HG02759 (cell line): ENCODE measurements at regions not wholly inside any gene's neighbourhood (a gene's known extent, or its start where the extent isn't known, plus 50 kb on each side); places are given as distances from the start of the nearest gene placed in this dataset.

Experiments used
- ATAC-seq: cut with Tn5 transposase; IDR thresholded peaks from one replicate; pipeline ENCODE4 v1.9.1; 2021; ENCODE audit warnings: mild to moderate bottlenecking, moderate library complexity; ENCODE audit not compliant: unreplicated experiment

- no peak for ATAC-seq
These were observed 186.3 kb upstream of the ATP11B start for GRCh38 chr3:182606905-182607504.

GRCh38 chr3:182608832-182609231, 184.5 kb upstream of the ATP11B start:
- no peak for ATAC-seq

GRCh38 chr3:182609575-182610156, 183.6 kb upstream of the ATP11B start:
- ATAC-seq, result no peak

DNA sequence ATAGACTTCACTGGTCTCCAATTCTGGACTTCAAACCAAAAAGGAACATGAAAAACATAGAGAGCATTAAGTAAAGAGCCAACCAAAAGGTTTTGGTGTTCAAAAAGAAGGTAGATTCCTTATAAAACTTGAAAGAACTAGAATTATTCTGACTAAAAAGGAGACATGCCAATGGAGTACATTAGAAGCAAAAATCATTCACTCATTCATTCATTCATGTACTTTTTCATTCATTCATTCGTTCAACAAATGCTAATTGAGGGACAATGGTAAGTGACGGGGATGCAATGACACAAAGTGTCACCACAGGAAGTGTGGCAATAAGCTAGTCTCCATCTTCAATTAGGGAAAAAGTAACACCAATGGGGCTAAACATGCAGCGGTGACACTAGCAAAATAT, 181.0 kb upstream of the ATP11B start:
- no peak for ATAC-seq

- ATAC-seq, result no peak
These were observed 175.8 kb upstream of the ATP11B start for GRCh38 chr3:182617500-182617899.

DNA sequence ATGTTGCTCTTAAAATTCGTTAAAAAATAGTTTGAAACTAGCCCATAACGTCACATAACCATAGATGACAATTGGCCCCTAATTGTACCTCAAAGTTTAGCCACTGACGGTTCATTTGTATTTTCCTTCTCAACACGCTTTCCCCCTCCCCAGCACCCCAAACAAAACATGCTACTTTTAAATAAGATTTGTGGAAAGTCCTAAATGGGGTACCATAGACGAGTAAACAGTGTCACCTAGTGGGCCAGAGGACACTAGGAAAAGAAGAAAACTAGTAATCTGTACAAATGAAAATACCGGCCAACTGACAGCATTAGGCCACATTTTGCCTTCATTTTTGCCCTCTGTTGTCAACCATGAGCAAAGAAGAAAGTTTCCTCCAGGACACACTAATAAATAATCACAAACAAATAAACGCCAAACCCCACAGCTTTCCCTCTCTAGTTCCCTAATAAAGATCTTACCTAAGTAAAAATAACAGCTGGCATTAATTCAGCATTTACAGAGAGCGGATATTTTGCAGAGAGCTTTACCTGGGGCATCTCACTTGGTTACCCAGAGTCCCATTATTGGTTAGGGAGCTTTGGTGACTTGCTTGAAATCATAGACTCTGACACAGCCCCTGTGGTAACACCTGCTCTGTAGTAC, 175.1 kb upstream of the ATP11B start:
- ATAC-seq, result no peak

- ATAC-seq, result no peak
These were observed 174.2 kb upstream of the ATP11B start for GRCh38 chr3:182618981-182619591.

GRCh38 chr3:182620723-182621434, 172.4 kb upstream of the ATP11B start:
- ATAC-seq, result no peak

GRCh38 chr3:182621435-182622240, 171.7 kb upstream of the ATP11B start:
- ATAC-seq, result no peak

DNA sequence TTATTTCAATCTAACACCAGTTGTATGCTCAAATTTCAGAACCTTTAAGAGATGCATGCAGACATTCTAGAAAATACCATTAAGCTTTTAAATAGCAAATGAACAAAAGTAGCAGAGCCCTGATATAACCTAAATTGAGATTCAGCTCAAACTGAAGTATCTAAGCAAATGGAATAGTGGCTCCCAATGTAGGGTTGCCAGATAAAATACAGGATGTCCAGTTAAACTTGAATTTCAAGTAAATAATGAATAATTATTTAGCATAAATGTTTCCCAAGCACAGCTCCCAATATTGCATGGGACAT, 171.1 kb upstream of the ATP11B start:
- ATAC-seq, result no peak

- ATAC-seq, result no peak
These were observed 166.5 kb upstream of the ATP11B start for GRCh38 chr3:182626484-182627467.

DNA sequence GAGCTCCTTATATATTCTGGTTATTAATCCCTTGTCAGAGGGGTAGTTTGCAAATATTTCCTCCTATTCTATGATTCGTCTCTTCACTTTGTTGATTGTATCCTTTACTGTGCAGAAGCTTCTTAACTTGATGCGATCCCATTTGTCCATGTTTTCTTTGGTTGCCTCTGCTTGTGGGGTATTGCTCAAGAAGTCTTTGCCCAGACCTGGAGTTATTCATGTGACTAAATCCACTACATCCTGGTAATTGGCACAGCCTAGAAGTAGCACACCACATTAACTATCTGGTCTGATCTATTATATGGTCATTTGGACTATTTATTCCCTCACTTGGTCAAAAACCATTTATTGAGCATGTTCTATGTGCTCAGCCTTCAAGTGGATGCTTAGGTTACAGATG, 164.8 kb upstream of the ATP11B start:
- no peak for ATAC-seq

DNA sequence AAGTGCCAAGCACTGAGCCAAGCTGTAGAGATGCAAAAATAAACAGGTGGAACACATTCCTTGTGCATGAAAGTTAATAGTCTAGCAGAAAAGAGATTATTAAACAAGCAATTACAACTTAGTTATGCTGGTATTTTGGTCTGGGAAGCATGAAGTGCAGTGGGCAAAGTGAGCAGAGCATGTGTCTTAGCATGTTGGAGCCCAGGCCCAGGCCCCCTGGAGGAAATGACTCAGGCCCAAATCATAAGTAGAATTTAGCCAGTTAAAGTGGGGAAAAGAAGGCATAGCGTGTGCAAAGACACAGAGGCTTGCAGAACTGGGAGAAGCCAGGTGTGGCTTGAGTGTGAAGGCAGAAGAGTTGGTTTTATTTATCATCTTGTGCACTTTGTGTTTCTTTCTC, 163.8 kb upstream of the ATP11B start:
- no peak for ATAC-seq

- ATAC-seq, result no peak
These were observed 161.9 kb upstream of the ATP11B start for GRCh38 chr3:182631183-182632076.

GRCh38 chr3:182632077-182632393, 161.3 kb upstream of the ATP11B start:
- no peak for ATAC-seq

DNA sequence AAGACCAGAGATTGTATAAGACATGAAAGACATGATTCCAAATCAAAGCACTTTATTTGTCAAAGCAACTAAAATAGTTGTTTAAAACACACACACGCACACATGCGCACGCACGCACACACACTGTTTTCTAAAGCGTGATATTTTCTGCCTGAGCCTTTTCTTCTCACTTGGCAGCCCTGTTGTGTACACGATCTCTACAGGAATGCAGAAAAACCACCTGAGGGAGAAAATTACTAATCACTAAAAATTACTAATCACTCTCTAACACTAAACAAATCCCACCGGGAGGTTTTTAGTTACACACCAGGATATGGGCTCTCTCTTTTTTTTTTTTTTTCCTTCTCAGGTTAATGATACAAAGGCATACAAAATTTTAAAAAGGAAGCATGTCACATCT, 160.1 kb upstream of the ATP11B start:
- ATAC-seq, result no peak

DNA sequence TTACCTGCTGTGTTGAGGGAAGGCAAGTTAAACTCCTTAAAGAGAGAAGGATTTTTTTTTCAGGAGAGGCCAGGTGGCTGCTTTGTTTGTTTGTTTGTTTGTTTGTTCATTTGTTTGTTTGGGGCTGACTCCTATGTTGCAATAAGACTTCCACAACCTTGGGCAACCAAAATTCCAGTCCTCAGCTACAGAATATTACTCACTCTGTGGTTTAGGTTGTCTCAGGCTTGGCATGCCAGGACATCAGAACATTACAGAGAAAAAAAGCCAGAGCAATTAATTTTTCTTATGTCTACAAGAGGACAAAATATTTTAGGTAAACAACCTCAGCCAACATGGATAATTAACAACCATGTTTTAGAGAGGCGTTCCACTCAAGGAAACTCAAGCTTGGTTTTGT, 156.7 kb upstream of the ATP11B start:
- ATAC-seq, result no peak

- no peak for ATAC-seq
These were observed 155.8 kb upstream of the ATP11B start for GRCh38 chr3:182637350-182638110.
